Transverse colon (tissue), 4 donors: ENCODE measurements at regions not wholly inside any gene's neighbourhood (a gene's known extent, or its start where the extent isn't known, plus 50 kb on each side); places are given as distances from the start of the nearest gene placed in this dataset.

Experiments
- DNase-seq: peaks from one replicate; pipeline ENCODE4 v3.0.0-alpha.2; 2019
- H3K27ac ChIP-seq, 4 donors: fragments of 200-600 bp; sonication (generic); 2 replicates each; pipeline ENCODE4 v1.5.1; 2016 to 2018; ENCODE audit warnings: inconsistent platforms in 4 of 4
- H3K27me3 ChIP-seq: fragments of 200-600 bp; sonication (generic); 2 replicates; pipeline ENCODE4 v1.5.1; 2017; ENCODE audit warnings: inconsistent platforms
- H3K36me3 ChIP-seq, 4 donors: fragments of 200-600 bp; sonication (generic); 2 replicates each; pipeline ENCODE4 v1.5.1; 2017 to 2019; ENCODE audit warnings: inconsistent platforms in 4 of 4
- H3K4me1 ChIP-seq, 4 donors: fragments of 200-600 bp; sonication (generic); 2 replicates each; pipeline ENCODE4 v1.5.1; 2017 to 2020; ENCODE audit warnings: inconsistent platforms in 4 of 4
- H3K4me3 ChIP-seq, 4 donors: fragments of 200-600 bp; sonication (generic); 1 replicate in 1 of 4; 2 replicates in 3 of 4; pipeline versions ENCODE4 v1.5.1 to v1.6.1; 2017 to 2019; ENCODE audit warnings: inconsistent platforms in 4 of 4
- H3K9me3 ChIP-seq, 2 donors: fragments of 200-600 bp; sonication (generic); 2 replicates each; pipeline ENCODE4 v1.5.1; 2017 to 2019; ENCODE audit warnings: inconsistent platforms in 2 of 2
- CTCF ChIP-seq, 5 experiments: fragments of 200-600 bp in 3 of 5; fragments of 450-650 bp in 2 of 5; sonication (generic) in 3 of 5; IDR thresholded peaks; 1 replicate in 2 of 5; 2 replicates in 3 of 5; pipeline ENCODE4 v1.5.1; 2016 to 2017; ENCODE audit warnings: antibody characterized with exemption in 5 of 5, inconsistent platforms in 3 of 5, mild to moderate bottlenecking in 2 of 5, moderate library complexity in 1 of 5
- EP300 ChIP-seq: sonication (generic); formaldehyde crosslinking; IDR thresholded peaks from one replicate; pipeline ENCODE4 v1.6.1; 2017; ENCODE audit warnings: antibody characterized with exemption, low read depth
- POLR2A ChIP-seq: fragments of 450-650 bp; IDR thresholded peaks from one replicate; pipeline ENCODE4 v1.6.1; 2016; ENCODE audit warnings: antibody characterized with exemption, mild to moderate bottlenecking, moderate library complexity
- POLR2AphosphoS5 ChIP-seq, 3 donors: sonication (generic); formaldehyde crosslinking; IDR thresholded peaks; one replicate each; pipeline ENCODE4 v1.6.1; 2016; ENCODE audit warnings: antibody characterized with exemption in 3 of 3
- WGBS, 2 donors: methylation state at CpG; one replicate each; pipeline ENCODE4 v1.1.5; 2018; ENCODE audit warnings: low coverage in 1 of 2; 5-methylcytosine and 5-hydroxymethylcytosine counted together
- in situ Hi-C, 4 donors: fragments of 200-750 bp; cut with MboI; loops; one replicate each; pipeline versions ENCODE4 v1.15.0 to v1.15.1; 2017; ENCODE audit warnings: low sequenced_read_pairs in 3 of 4, low pct_ligation_motif_present in 1 of 4, low pct_unique_long_range_greater_than_20kb in 1 of 4
- intact Hi-C: fragments of 100-400 bp; cut with DNase I; formaldehyde crosslinking; loops from one replicate; pipeline ENCODE4 v1.15.1; 2023; ENCODE audit warnings: low total_unique reads

- Histone ChIP-seq H3K4me1 (no peaks in the 10 kb centered on the region), H3K36me3 (no peaks in the 10 kb centered on the region), H3K27ac (no peak overlapping the region), H3K4me3 (no peak overlapping the region), H3K9me3 (no peaks in the 10 kb centered on the region), H3K27me3 (no peaks in the 10 kb centered on the region)
- TF ChIP-seq CTCF (IDR thresholded peaks at IDR 0.05) (no peak), EP300 (no peak), POLR2AphosphoS5 (IDR thresholded peaks at IDR 0.05) (no peak), POLR2A (no peak)
- WGBS, 2 donors, result 99% methylated on average over 3 of the region's 3 CpGs; no CpG with 5 or more reads in 1 of the 2 donors
- no peak for DNase-seq
- intact Hi-C loops (no loop called here), in situ Hi-C loops (no loop called here)
Measured at GRCh38 chr2:12596771-12597170, 120.0 kb upstream of the TRIB2 start.

GRCh38 chr2:12597610-12598009, 119.1 kb upstream of the TRIB2 start:
- no peak for TF ChIP-seq POLR2AphosphoS5 (IDR thresholded peaks at IDR 0.05)
- TF ChIP-seq EP300, result no peak
- TF ChIP-seq POLR2A, result no peak
- 80 to 95% methylated on average over 2 of the region's 2 CpGs for WGBS, 2 donors

GRCh38 chr2:12602661-12603060, 114.1 kb upstream of the TRIB2 start:
- 84 to 85% methylated on average over 2 of the region's 2 CpGs for WGBS, 2 donors
- peaks cover 0 to 6% (median 0%) of the 10 kb centered on the region in 4 donors for H3K4me1 ChIP-seq
- TF ChIP-seq POLR2AphosphoS5 (IDR thresholded peaks at IDR 0.05), result no peak
- TF ChIP-seq EP300, result no peak
- H3K4me3 ChIP-seq, result no peak overlapping the region
- no peak for DNase-seq
- H3K27ac ChIP-seq, result no peak overlapping the region
- no peaks in the 10 kb centered on the region for H3K27me3 ChIP-seq
- in situ Hi-C loops, result no loop called here
- no peaks in the 10 kb centered on the region for H3K36me3 ChIP-seq
- H3K9me3 ChIP-seq, result no peaks in the 10 kb centered on the region
- intact Hi-C loops, result no loop called here

More at GRCh38 chr2:12597610-12598009, 119.1 kb upstream of the TRIB2 start:
- no peak for DNase-seq
- Histone ChIP-seq H3K27me3 (no peaks in the 10 kb centered on the region), H3K9me3 (no peaks in the 10 kb centered on the region), H3K27ac (no peak overlapping the region), H3K4me1 (no peaks in the 10 kb centered on the region), H3K4me3 (no peak overlapping the region), H3K36me3 (no peaks in the 10 kb centered on the region)
- in situ Hi-C loops, result no loop called here
- intact Hi-C loops, result no loop called here

- intact Hi-C loops, result no loop called here
- H3K27ac ChIP-seq, result no peak overlapping the region
- in situ Hi-C loops, result no loop called here
- no peak for TF ChIP-seq EP300
- TF ChIP-seq POLR2AphosphoS5 (IDR thresholded peaks at IDR 0.05), result no peak
- TF ChIP-seq CTCF (IDR thresholded peaks at IDR 0.05), result no peak
- TF ChIP-seq POLR2A, result no peak
- H3K27me3 ChIP-seq, result no peaks in the 10 kb centered on the region
- H3K4me1 ChIP-seq, result peaks cover 0 to 6% (median 0%) of the 10 kb centered on the region in 4 donors
- DNase-seq, result no peak
- no peak overlapping the region for H3K4me3 ChIP-seq
- H3K36me3 ChIP-seq, result no peaks in the 10 kb centered on the region
- WGBS, 2 donors, result 58 to 65% methylated on average over 1 of the region's 1 CpG
- no peaks in the 10 kb centered on the region for H3K9me3 ChIP-seq
Measured at GRCh38 chr2:12603781-12604295, 112.9 kb upstream of the TRIB2 start.

GRCh38 chr2:12604341-12604740, 112.4 kb upstream of the TRIB2 start:
- intact Hi-C loops, result no loop called here
- Histone ChIP-seq H3K27me3 (no peaks in the 10 kb centered on the region), H3K4me3 (no peak overlapping the region), H3K9me3 (no peaks in the 10 kb centered on the region), H3K4me1 (peaks cover 0 to 6% (median 0%) of the 10 kb centered on the region in 4 donors), H3K36me3 (no peaks in the 10 kb centered on the region), H3K27ac (no peak overlapping the region)
- DNase-seq, result no peak
- TF ChIP-seq POLR2A (no peak), CTCF (IDR thresholded peaks at IDR 0.05) (no peak), EP300 (no peak), POLR2AphosphoS5 (IDR thresholded peaks at IDR 0.05) (no peak)
- in situ Hi-C loops, result no loop called here
- 40 to 62% methylated on average over 1 to 2 of the region's 2 CpGs for WGBS, 2 donors
